HT1080 (cell line): ENCODE measurements at regions not wholly inside any gene's neighbourhood (a gene's known extent, or its start where the extent isn't known, plus 50 kb on each side); places are given as distances from the start of the nearest gene placed in this dataset.
A peak's percentile ranks its signal among the peaks of the same experiment; 100 is the strongest.
"Not testable (repeated sequence)": the region's sequence is repeated elsewhere in the genome, so short reads cannot be mapped to it uniquely, and the experiment has no call there.

ENCODE experiments used
- DNase-seq: peaks from one replicate; pipeline ENCODE4 v3.0.0-alpha.2; 2015; ENCODE audit warnings: low read depth

DNA sequence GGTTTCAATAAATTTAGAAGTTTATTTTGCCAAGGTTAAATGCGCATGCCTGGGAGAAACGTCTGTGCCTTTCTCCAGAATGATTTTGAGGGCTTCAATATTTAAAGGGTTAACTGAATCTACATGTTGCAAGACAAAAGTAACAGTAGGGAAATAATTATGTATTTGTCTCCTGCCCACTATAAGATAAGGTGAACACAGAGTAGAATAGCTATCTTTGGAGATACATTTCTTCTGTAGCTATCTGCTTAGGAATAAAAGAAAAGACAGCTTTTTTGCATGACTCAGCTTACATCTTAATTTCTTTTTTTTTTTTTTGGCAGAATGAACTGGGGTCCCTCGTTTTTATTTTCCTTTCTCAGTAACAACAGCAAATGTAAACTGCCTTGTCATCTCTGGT lies 1351.6 kb downstream of the AMY1C start:
- DNase-seq = no peak

DNA sequence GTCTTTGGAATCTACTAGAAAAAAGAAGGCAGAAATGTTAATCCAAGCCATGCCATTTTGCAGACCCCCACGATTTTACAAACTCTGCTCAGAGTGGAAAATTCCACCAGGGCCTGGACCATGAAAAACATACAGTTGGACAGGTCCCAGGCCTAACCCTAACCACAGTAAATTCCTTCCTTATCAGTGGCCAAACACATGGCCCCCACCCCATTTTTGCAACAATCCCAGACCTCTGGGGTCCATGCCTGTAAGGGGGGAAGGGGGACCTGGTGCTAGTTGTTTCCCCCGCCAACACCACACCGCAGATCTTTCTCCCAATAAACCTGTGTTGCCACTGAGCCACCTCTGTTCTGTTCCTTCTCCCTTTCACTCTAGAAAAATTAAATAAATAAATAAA lies 1352.7 kb downstream of the AMY1C start:
- DNase-seq = no peak

GRCh38 chr1:105122041-105122440 lies 1372.3 kb downstream of the AMY1C start:
- no peak for DNase-seq

GRCh38 chr1:105137543-105138457 lies 1388.1 kb downstream of the AMY1C start:
- peak; percentile 43 for DNase-seq

GRCh38 chr1:105138458-105138893 lies 1388.8 kb downstream of the AMY1C start:
- DNase-seq = no peak

DNA sequence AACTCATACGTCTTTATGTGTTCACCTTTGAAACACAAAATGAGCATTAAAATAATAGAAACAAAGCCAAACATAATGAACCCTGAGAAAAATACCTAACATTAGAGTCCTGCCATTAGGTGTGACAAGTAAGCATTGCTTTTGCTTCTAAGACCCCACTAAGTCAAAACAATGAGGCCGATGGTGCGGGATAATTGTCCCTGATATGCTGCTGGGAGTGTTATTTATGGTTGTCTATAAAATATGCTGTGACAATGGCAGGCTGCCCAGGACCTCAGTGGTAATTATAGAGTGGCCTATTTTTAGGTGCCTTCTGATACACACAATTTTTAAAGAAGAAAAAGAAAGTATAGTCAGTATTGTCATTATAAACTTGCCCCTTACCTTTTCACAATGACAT lies 1423.1 kb downstream of the AMY1C start:
- DNase-seq = no peak

- DNase-seq = no peak
These were observed 1431.1 kb downstream of the AMY1C start for GRCh38 chr1:105180789-105181188.

GRCh38 chr1:105204836-105205371 lies 1455.2 kb downstream of the AMY1C start:
- DNase-seq = no peak

- DNase-seq = no peak
These were observed 1458.9 kb downstream of the AMY1C start for GRCh38 chr1:105208581-105208980.

GRCh38 chr1:105210747-105211146 lies 1461.0 kb downstream of the AMY1C start:
- DNase-seq = no peak

DNA sequence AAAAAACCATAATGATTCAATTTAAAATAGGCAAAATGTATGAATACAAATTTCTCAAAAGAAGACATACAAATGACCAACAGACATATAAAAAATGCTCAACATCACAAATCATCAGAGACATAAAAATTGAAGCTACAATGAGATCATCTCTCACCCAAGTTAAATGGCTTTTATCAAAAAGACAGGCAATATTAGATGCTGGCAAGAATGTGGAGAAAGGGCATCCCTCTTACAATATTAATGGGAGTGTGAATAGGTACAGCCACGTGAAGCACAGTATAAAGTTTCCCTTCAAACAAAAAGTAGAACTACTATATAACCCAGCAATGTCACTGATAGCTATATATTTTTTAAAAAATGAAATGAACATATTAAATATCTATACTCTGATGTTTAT lies 1481.7 kb downstream of the AMY1C start:
- no peak for DNase-seq

- DNase-seq = no peak
These were observed 1493.7 kb downstream of the AMY1C start for GRCh38 chr1:105243411-105243810.

DNA sequence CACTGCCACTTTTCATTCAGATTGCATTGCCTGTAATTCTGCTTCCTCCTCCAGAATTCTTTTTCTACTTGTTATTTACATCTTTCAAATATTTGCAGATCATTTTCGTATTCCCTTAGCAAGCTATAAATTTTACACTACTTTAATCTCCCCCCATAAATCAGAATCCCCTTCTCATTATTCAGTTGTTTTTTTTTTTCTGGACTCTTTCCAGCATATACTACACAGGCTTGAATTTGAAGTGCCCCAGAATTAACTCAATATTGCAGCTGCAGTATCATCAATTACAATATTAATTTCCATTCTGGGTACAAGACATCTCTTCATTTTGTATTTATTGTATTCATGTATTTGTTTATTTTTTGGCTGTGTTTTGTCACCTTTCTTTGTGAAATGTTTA lies 1494.3 kb downstream of the AMY1C start:
- no peak for DNase-seq

DNA sequence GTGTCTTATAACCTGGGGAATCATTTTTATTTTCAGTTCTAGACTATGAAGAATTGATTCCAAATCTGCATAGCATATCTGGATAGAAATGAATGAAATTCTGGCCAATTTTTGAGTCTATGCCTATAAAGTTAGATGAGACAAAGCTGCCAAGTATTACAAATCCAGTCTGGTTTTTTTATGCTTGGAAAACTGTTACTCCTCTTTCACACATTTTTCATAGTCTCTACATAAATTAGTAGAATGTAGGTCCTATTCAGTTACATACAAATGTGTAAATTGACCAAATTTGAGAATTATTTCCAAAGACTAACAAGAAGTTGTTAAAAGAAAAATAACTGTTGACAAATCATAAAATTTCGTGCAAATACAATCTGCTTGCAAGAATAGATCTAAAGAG lies 1505.2 kb downstream of the AMY1C start:
- no peak for DNase-seq

GRCh38 chr1:105260001-105260400 lies 1510.3 kb downstream of the AMY1C start:
- no peak for DNase-seq

- DNase-seq = no peak
These were observed 1521.3 kb downstream of the AMY1C start for GRCh38 chr1:105270966-105271365.

DNA sequence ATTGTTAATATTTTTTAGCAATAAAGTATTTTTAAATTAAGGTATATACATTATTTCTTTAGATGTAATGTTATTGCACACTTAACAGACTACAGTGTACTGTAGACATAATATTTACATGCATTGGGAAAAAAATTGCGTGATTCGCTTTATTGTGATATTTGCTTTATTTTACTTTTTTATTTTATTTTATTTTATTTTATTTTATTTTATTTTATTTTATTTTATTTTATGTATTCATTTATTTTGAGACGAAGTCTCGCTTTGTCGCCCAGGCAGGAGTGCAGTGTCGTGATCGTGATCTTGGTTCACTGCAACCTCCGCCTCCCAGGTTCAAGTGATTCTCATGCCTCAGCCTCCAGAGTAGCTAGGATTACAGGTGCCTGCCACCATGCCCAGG lies 1522.7 kb downstream of the AMY1C start:
- not testable (repeated sequence) for DNase-seq

- peak; percentile 8 for DNase-seq
These were observed 1545.1 kb downstream of the AMY1C start for GRCh38 chr1:105294838-105295237.

DNA sequence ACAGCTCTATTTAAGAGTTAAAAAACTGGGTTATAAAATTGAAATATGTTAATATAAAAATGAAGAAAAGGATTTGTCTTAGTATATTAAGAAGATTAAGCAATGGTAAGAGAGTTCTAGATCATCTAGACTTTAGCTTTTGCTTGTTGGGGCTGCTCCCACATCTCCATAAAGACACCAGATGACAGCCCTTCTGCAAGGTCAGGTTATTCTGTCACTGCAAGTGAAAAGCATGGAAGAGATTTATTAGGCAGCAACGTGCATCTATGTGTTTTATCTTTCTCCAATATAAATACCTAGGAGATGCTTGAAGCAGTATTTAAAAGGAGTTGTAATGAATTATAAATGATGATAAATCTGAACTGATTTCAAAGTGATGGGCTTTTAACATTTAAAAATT lies 1560.4 kb downstream of the AMY1C start:
- DNase-seq = no peak

DNA sequence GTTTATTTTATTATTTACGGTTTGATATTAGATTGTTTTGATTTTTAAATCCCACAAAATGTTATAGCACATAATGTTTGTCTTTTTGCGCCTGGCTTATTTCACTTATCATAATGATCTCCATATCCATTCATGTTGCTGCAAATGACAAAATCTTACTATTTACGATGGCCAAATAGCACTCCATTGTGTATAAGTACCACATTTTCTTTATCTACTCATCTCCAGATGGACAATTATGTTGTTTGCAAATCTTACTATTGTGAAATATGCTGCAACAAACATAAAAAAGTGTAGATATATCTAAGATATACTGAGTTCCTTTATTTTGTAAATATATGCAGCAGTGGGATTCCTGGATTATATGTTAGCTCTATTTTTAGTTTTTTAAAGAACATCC lies 1568.3 kb downstream of the AMY1C start:
- DNase-seq = no peak

DNA sequence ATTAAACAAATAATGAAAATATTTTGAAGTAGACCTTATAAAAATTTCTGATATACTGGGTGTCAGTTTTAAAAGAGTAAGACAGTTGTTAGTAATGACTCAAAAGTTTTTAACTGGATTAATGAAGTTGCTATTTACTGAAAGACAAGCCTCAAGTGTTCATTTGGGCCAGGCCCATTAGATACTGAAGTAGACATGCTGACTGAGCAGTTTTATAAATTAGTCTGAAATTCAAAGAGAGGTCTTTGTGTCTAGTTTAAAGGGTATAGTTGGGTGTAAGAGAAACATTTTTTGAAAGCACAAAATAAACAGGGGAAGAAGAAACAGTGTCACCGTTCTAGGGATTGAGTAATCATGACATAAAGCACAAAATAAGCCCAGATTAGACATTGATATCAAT lies 1577.2 kb downstream of the AMY1C start:
- no peak for DNase-seq

DNA sequence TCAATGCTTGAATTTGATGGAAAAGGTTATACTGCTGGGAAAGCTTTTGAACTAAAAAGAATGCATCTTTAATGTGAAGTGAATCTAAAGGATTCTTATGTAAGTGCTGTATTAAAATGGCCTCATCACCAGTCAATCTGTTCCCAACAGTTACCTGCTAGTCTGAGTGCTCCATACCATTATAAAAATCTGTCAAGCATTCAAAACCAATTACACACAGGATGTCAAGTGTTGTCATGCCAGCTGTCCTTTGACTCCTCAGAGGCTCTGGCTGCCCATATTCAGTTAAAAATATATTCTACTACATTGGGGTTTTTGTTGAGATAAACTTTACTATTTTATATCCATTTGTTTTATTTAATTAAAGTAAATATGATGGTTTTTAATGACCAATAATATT lies 1587.7 kb downstream of the AMY1C start:
- DNase-seq = no peak

DNA sequence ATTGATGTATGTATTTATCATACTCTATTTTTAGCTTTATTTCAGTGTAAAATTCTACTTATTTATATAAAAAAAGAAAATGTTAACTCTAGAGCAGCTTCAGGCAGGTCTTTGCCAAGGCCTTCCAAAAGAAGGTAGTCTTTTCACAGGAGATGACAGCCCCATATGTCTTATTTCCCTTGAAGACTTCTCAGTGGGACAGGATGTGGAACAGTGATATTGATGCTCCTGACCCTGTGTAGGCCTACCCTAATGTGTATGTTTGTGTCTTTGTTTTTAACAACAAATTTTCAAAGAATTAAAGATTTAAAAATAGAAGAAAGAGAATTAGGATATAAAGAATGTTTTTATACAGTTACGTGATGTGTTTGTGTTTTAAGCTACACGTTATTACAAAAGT lies 1593.6 kb downstream of the AMY1C start:
- DNase-seq = no peak
